ENCODE measurements at regions not wholly inside any gene's neighbourhood (a gene's known extent, or its start where the extent isn't known, plus 50 kb on each side); places are given as distances from the start of the nearest gene placed in this dataset.

DNA sequence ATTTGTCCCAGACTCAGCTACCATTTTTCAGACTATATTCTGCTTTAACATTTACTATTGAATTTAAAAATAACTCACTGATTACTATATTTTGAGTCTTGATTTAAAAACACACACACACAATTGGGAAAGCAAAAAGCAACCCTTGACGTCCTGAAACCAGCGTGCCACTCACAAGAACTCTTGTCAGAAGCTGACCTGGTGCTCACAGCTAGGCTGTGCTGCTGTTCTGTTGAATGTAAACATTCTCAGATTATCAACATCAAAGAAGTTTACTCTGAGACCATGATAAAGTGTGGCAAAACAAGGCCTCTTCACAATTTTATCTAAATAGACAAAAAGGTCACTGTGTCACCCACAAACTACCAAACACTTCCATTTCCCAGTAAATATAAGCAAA, 62.6 kb upstream of the CACNA2D1 start:
- TF ChIP-seq, protein P1, sequence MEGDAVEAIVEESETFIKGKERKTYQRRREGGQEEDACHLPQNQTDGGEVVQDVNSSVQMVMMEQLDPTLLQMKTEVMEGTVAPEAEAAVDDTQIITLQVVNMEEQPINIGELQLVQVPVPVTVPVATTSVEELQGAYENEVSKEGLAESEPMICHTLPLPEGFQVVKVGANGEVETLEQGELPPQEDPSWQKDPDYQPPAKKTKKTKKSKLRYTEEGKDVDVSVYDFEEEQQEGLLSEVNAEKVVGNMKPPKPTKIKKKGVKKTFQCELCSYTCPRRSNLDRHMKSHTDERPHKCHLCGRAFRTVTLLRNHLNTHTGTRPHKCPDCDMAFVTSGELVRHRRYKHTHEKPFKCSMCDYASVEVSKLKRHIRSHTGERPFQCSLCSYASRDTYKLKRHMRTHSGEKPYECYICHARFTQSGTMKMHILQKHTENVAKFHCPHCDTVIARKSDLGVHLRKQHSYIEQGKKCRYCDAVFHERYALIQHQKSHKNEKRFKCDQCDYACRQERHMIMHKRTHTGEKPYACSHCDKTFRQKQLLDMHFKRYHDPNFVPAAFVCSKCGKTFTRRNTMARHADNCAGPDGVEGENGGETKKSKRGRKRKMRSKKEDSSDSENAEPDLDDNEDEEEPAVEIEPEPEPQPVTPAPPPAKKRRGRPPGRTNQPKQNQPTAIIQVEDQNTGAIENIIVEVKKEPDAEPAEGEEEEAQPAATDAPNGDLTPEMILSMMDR (conservative IDR thresholded peaks at IDR 0.05; ENCODE audit: low read depth, low read length): no peak
- no peak for TF ChIP-seq EZH2 (IDR thresholded peaks at IDR 0.05; ENCODE audit: low read length, unreplicated experiment)

Data from PC-3 (cell line).